ENCODE measurements at regions not wholly inside any gene's neighbourhood (a gene's known extent, or its start where the extent isn't known, plus 50 kb on each side); places are given as distances from the start of the nearest gene placed in this dataset.
"Not testable (repeated sequence)": the region's sequence is repeated elsewhere in the genome, so short reads cannot be mapped to it uniquely, and the experiment has no call there.

DNA sequence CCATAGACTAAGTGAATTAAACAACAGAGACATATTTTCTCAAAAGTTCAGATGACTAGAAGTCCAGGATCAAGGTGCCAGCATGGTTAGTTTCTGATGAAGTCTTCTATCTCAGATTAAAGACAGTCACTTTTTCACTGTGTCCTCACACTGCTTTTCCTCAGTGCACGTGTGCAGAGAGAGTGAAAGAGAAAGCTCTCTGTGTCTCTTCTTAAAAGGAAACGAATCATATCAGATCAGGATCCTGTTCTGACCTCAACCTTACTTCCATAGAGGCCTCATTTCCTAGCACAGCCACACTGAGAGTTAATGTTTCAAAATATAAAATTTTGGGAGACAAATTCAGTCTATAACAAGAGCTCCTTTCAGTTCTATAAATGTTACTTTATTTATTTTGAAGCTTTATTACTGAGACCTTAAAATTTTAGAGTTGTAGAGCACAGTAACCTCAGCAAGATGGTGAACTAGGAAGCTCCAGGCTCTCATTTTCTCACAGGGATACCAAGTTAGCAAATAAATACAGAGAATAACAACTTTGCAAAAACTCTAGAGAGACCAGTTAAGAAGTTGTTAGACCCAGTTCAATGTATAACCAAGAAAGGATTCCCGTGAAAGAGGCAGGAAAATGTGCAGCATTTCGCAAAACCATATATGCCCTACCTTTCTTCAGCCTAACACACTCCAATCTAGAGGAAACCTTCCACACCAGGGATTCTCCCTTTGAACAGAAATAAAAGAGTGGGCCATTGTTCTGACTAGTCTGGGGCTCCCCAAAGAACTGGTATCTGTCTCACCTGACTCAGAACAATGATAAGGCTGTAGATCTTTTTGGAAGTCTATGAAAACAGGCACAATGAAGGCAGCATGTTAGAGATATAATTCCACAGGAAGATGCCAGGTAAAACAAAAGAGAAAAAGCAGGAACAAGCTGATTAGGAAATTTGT is 372.2 kb downstream of the MRPL39 start:
- DNase-seq = peak; percentile 1

GRCh38 chr21:25220954-25221353 is 386.3 kb downstream of the MRPL39 start:
- no peak for DNase-seq

DNA sequence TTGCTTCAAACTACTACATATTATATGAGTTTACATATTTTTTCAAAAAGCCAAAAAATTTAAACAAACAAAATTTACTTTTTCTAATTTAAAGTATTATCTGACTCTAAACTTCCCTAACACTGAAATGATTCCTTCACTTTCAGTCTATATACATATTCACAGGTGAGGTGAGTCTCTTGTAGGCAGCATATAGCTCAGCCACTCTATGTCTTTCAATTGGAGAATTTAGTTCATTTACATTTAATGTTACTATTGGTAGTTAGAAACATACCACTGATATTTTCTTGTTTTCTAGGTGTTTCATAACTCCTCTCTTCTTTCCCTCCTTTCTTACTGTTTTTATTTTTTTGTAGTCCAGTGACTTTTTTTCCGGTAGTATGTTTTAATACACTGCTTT is 387.1 kb downstream of the MRPL39 start:
- no peak for DNase-seq

GRCh38 chr21:25215698-25216384 is 391.4 kb downstream of the MRPL39 start:
- DNase-seq = no peak

DNA sequence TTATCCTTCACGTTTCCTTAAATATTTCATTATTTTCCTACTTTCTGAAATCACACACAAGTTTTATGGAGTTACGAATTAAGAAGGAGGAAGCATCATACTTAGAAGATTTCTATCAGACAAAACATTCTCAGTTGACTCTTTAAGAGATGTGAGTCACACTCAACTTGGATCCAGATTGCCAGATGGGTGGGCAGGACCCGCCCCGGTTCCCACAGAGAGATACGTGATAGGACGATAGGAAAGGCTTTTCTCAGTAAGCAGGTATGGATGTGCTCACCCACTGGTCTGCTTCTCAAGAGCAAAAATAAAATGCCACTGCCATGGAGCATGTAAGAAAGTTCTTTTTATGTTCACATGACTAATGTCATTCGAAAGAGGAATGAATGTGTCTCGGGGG is 392.6 kb downstream of the MRPL39 start:
- DNase-seq = no peak

- no peak for DNase-seq
These were observed 407.3 kb downstream of the MRPL39 start for GRCh38 chr21:25199944-25200343.

GRCh38 chr21:25191141-25191540 is 416.1 kb downstream of the MRPL39 start:
- no peak for DNase-seq

GRCh38 chr21:25189497-25189896 is 417.8 kb downstream of the MRPL39 start:
- no peak for DNase-seq

DNA sequence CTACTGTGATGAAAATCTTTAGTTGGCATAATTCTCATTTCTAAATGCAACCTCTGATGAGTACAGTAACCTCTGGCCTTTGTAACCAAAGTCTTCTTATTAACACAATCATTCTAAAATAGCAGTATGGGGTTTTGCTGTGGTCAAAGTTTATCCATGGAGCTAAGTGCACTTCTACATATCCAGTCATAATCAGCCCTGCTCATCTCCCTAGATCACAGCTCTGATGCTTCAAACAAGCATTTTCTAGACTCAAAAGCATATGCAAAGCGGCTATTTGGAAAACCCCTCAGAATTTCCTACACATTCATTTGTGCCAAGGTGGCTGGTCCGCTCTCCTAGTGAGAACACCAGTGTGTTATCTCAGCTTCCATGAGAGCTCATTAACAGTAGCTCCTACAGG is 418.6 kb downstream of the MRPL39 start:
- DNase-seq = no peak

GRCh38 chr21:25186273-25186672 is 421.0 kb downstream of the MRPL39 start:
- DNase-seq = no peak

DNA sequence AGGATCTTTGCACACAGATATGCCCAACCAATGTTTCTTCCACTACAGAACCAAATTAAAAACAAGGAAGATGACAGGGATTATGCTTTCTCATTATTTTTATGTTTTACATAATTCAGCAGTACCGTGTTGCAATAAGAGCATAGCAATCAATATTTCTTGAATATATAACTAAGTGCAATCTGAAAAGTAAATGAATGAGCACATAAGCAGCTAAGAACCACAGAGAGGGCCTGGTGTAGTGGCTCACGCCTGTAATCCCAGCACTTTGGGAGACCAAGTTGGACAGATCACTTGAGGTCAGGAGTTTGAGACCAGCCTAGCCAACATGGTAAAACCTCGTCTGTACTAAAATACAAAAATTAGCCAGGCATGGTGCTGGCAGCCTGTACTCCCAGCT is 423.7 kb downstream of the MRPL39 start:
- DNase-seq = no peak

DNA sequence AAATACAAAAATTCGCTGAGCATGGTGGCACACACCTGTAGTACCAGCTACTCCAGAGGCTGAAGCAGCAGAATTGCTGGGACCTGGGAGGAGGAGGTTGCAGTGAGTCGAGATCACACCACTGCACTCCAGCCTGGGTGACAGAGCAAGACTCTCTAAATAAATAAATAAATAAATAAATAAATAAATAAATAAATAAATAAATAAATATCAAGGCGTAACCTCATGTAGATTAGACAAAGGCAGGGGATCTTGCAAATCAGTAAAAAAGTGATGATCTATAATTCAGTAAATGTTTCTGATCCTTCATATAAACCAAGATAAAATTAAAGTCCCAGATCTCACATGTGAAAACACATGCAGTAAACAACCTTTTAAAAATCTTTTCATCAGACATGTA is 425.6 kb downstream of the MRPL39 start:
- not testable (repeated sequence) for DNase-seq

DNA sequence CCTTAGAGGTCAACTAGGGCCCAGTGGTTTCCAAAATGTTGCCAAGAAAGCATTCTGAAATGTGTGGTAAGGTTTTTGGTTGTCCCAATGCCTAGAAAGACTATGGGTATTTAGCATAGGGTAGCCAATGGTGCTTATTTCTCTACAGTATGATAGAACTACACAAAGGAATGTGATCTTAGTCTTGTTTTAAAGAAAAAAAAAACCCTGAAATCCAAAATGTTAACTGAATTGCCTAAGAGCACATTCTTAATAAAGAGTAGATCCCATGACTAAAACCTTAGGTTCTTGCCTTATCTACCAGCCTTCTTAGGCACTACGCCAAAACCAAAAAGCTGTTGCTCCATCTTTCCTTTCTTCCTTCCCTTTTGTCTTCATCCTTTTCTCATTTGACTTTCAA is 428.2 kb downstream of the MRPL39 start:
- DNase-seq = no peak

DNA sequence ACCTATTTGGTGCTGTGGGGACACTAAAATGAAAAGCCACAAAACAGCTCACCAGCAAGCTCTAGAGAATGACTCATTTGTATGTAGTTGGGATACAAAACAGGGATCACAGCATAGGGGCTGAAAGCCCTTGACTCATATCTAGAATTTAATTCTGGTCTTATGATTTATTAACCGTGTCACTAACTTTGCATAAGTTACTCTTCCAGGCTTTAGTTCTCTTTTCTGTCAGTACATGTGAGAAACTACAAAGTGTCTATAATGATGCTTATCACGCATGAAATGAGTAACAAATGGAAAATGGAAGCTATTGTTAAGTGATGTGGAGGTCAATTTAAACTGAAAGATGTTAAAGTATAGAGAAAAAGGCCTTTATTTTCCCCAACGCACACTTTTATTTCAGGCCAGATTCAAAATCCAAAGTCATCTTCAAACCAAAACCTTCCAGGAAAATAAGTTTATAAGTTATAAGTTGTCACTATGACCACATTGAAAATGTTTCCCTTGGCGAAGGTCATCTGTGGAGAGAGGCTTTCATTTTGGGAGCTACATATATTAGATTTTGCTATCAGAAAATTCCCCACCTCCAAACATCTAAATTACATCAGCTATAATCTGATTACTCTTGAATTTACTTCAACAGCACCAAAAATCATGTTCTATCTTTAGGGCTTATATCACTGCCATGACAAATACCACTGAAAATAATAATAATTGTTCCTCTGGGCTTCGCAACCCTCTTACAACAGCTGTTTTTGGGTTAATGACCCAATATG is 430.5 kb downstream of the MRPL39 start:
- no peak for DNase-seq

DNA sequence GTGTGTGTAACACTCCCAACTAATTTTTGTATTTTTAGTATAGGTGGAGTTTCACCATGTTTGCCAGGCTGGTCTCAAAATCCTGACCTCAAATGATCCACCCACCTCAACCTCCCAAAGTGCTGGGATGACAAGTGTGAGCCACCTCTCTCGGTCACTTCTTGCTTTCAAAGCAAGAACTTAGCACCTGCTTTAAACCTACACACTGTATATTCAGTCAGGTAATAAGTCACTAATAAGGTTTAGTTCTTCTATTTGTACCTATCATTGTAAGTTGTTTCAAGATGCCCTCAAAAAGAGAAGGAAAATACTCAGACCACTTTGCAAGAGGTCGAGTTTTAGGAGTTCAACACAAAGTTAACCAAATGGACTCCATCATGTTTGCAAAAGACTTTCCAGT is 431.3 kb downstream of the MRPL39 start:
- no peak for DNase-seq

DNA sequence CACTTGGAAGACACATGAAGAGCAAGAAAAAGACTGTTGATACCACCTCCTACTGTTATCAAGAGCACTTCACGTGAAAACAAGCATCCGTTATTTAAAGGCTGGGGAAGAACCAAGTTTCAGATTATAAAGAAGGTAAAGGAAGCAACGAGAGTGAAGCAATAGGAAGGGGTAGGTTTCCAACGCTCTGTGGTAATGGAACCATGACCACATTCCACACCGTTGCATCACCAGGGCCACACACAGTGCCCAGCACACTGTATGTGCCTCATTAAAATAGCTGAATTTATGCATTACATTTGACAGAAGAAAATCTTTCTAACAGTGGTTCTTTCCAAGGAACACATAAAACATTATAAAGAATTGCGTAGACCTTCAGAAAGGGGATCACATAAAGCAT is 435.8 kb downstream of the MRPL39 start:
- DNase-seq = no peak

- no peak for DNase-seq
These were observed 436.6 kb downstream of the MRPL39 start for GRCh38 chr21:25170681-25171080.

DNA sequence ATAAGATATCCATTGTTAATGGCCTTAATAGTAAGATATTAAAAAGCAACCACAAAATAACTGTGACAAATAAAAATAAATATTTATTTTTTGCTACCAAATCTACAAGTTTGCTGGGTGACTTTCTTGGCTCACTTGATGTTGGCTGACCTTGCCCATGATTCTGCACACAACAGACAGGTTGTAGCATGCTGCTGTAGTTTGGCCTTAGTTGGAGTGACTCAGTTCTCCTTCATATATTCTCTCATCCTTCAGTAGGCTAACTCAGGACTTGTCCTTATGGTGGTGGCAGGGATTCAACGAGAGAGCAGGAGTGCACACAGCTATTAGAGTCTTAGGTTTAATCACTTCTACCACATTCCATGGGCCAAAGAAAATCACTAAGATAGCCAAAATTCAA is 437.9 kb downstream of the MRPL39 start:
- no peak for DNase-seq

DNA sequence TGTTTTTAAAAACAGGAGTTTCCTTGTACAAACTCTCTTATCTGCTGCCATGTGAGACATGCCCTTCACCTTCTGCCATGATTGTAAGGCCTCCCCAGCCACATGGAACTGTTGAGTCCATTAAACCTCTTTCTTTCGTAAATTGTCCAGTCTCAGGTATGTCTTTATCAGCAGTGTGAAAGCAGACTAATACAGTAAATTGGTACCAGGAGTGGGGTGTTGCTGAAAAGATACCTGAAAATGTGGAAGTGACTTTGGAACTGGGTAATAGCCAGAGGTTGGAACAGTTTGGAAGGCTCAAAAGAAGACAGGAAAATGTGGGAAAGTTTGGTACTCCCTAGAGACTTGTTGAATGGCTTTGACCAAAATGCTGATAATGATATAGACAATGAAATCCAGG is 440.4 kb downstream of the MRPL39 start:
- DNase-seq = not testable (repeated sequence)

DNA sequence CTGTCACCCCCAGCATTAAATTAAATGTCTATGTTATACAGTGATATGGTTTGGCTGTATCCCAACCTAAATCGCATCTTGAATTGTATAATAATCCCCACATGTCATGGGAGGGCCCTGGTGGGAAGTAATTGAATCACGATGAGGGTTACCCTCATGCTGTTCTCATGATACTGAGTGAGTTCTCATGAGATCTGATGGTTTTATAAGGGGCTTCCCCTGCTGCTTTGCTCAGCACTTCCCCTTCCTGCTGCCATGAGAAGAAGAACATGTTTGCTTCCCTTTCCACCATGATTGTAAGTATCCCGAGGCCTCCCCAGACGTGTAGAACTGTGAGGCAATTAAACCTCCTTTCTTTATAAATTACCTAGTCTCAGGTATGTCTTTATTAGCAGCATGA is 445.7 kb downstream of the MRPL39 start:
- no peak for DNase-seq

GRCh38 chr21:25155020-25155419 is 452.3 kb downstream of the MRPL39 start:
- DNase-seq = not testable (repeated sequence)

DNA sequence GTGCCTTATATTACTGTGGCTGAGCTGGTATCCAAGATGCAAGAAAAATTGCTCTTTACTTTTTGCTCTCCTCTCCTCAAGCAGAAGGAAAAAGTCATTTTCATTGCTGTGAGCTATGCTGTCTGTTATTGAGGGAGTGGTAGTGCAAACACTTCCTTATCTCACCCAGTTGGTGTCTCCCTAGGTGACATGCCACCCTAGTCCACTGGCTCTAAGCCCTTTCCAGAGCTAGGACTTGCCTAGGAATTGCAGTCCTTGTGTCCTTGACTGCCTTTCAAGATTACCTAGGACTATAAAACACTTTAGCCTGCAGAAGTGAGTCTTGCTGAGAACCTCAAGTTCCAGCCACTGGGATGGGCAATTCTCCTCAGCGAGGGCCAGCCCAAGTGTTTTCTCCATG is 458.3 kb downstream of the MRPL39 start:
- DNase-seq = no peak

DNA sequence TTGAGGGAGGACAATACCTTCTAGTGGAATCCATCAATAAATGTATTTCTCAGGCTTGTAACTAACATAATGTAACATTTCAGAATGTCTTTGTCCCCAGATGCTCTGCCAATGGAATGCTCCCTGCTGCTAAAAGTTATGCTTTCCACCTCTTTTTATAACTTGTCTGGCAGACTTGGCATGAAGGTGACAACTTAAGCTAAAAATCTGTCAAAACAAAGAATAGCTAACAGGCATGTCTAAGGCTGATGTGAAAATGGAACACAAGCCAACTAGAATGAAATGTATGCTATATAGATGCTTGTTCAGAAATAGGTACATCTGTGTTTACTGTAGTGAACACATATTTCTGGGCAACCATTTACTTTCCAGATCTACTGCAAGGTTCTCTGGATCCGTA is 467.9 kb downstream of the MRPL39 start:
- DNase-seq = no peak

- DNase-seq = no peak
These were observed 473.3 kb downstream of the MRPL39 start for GRCh38 chr21:25133939-25134338.
